ENCODE measurements at regions not wholly inside any gene's neighbourhood (a gene's known extent, or its start where the extent isn't known, plus 50 kb on each side); places are given as distances from the start of the nearest gene placed in this dataset.

GRCh38 chr1:88075813-88076212, 608.3 kb upstream of the PKN2 start:
- DNase-seq (ENCODE audit: low read depth in 4 of 4, low spot score in 2 of 4) = no peak

DNA sequence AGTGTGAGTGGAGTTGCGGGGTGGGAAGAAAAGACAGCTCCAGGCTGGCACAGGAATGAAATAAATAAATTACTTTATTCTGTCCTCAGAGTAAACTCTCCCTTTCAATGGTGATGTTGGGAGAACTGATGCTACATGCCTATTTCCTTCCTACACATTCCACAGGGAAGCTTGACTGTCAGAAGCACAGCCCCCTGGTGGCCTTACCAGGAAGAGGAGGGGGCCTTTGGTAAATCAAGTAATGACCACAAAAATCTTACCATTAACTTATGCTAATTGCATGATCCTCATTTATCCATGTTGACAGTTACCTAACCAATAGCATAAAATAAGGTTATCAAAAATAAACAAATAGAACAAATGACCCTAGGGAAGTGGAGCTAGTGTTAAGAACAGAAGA, 605.0 kb upstream of the PKN2 start:
- no peak for DNase-seq (ENCODE audit: low read depth in 4 of 4, low spot score in 2 of 4)

DNA sequence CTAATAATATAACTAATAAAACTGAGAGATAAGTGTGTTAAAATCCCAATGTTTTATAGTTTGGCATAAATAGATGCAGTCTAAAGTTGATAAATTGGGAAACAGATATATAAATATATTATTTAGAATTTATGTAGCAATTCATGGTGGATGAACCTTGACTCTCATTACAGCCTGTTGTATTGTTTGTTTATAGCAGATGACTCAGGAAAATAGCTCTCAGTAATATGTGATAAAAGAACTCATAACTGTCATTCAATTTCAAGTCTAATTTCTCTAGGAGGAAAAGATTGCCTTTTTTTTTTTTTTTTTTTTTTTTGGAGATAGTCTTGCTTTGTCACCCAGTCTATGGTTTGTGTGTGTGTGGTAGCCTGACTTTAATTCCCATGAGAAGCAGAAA, 603.2 kb upstream of the PKN2 start:
- DNase-seq (ENCODE audit: low read depth in 4 of 4, low spot score in 2 of 4) = no peak

- no peak for DNase-seq (ENCODE audit: low read depth in 4 of 4, low spot score in 2 of 4)
These were observed 595.6 kb upstream of the PKN2 start for GRCh38 chr1:88088481-88088880.

DNA sequence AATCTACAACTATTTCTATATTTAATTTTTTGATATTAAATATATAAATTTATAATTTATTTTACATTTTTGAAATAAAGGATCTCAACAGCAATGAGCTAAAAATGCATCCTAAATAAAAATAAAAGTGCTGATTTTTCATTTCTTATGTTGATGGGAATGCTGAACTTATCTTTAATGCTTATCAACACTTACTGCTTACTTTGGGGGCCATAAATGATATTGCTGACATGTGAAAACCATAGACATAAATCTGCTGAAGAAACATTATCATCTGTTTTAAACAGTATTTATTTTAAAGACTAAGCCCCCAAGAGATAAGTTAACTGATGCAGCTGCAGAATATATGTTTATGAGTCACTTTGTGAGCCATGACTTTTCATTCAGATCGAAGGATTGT, 594.1 kb upstream of the PKN2 start:
- DNase-seq (ENCODE audit: low read depth in 4 of 4, low spot score in 2 of 4) = no peak

- no peak for DNase-seq (ENCODE audit: low read depth in 4 of 4, low spot score in 2 of 4)
These were observed 585.2 kb upstream of the PKN2 start for GRCh38 chr1:88098881-88099280.

- DNase-seq (ENCODE audit: low read depth in 4 of 4, low spot score in 2 of 4) = no peak
These were observed 583.0 kb upstream of the PKN2 start for GRCh38 chr1:88101041-88101440.

- DNase-seq (ENCODE audit: low read depth in 4 of 4, low spot score in 2 of 4) = no peak
These were observed 579.8 kb upstream of the PKN2 start for GRCh38 chr1:88104236-88104635.

DNA sequence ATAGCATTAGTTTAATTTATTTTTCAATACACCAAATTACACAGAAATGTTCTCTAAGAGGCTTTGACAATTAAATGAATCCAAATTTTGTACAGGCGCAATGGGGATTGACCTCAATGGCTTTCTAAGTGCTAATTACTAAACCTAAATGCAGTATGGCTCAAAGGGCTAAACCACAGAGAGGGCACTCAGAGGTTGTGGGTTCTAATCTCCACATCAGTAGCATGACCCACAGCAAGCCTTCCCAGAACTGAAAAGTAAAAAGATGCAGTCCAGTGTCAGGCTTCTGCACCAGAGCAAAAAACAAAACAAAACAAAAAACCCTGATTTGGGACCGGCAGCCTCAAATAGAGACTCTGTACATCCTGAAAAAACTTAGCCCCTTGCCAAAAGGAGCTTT, 579.2 kb upstream of the PKN2 start:
- DNase-seq (ENCODE audit: low read depth in 4 of 4, low spot score in 2 of 4) = no peak

GRCh38 chr1:88111816-88112215, 572.3 kb upstream of the PKN2 start:
- no peak for DNase-seq (ENCODE audit: low read depth in 4 of 4, low spot score in 2 of 4)

DNA sequence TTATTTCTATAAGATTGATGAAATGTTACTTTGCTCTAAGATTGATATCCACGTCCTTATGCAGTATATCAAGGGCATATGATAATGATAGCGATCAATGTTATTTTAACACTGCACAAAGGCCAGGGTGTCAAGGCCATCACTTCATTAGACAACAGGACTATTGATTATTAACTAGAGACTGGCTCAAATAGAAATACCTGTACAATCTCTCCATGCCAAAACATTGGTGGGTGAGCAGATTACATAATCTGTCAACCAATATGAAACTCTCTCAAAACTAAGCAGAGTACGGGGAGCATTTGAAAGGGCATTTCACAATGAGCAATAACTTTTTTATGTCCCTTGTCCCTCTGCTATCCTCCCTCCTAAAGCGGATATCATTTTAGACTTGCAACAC, 566.5 kb upstream of the PKN2 start:
- no peak for DNase-seq (ENCODE audit: low read depth in 4 of 4, low spot score in 2 of 4)

- no peak for DNase-seq (ENCODE audit: low read depth in 4 of 4, low spot score in 2 of 4)
These were observed 565.8 kb upstream of the PKN2 start for GRCh38 chr1:88118176-88118845.

GRCh38 chr1:88124614-88125013, 559.5 kb upstream of the PKN2 start:
- no peak for DNase-seq (ENCODE audit: low read depth in 4 of 4, low spot score in 2 of 4)

DNA sequence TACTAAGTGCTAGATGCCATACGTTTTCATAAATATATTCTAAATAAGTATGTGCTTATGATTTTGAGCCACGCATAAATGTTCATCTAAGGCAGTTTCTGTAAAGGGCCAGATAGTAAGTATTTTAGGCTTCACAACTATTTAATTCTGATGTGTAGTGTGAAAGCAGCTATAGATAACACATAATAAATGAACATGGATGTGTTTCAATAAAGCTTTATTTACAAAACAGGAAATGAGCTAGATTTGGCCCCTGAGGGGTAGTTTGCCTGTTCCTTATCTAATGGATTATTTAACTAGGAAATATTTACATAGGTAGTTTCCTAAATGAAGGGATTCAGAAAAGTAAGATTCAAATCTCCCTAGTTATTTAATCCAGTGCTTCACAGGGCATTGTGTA, 557.6 kb upstream of the PKN2 start:
- DNase-seq (ENCODE audit: low read depth in 4 of 4, low spot score in 2 of 4) = no peak

GRCh38 chr1:88133991-88134390, 550.1 kb upstream of the PKN2 start:
- no peak for DNase-seq (ENCODE audit: low read depth in 4 of 4, low spot score in 2 of 4)

DNA sequence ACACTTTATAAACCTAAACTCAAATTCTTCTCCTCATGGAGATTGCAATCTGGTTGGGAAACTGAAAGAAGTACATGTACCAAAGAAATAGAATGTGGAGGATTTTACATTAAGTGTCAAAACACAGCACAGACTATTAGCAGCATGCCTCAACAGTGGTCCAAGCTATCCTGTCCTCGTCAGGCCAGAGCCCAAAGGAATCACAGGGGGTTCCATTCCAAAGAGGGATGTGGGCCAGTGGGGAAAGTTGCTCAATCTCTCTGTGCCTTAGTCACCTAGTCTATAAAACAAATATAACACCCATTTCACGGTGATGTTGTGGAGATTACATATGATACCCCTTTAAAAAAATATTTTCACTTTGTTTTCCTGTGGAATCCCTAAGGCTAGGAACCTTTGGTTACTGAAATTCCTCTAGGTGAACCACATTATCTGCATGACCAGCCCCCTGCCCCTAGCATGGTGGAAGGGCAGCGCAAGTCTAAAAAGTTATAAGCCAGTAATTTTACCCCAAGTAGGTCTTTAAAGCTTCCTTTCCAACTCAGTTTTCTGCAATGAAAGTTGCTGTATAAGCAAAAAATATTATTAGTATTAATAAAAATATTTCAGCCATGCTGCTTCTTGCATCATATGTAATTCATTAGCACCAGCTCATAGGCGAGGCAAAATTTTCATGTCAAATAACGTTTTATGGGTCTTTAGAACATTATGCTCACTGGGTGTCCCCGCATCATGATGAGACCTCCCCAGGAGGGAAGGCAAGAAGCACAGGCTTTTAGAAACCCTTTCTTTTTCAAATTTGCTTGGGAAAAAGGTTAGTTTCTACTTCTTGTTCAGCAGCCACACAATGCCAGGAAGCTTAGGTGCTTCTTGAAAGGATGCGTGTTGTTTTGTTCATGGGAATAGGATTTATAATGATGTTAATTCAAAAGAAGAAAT, 548.8 kb upstream of the PKN2 start:
- DNase-seq (ENCODE audit: low read depth in 4 of 4, low spot score in 2 of 4) = no peak

DNA sequence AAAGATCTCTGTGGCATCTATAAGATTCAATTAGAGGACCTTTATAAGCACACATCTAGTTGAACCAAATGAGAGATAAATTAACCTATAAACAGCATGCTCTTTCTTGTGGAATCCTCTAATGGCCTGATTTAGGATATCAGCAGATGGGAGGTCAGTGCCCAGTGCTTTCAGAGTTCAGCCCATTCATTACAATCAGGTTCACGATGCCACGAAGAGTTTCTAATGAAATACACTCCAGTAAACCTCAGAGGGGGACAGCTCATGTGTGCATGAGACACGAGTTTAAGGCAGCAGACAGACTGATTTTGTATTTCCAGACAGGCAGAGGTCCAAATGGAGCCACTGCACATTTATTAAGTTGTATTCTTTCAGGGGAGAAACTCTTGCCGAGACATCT, 544.4 kb upstream of the PKN2 start:
- DNase-seq (ENCODE audit: low read depth in 4 of 4, low spot score in 2 of 4) = no peak

- no peak for DNase-seq (ENCODE audit: low read depth in 4 of 4, low spot score in 2 of 4)
These were observed 543.7 kb upstream of the PKN2 start for GRCh38 chr1:88140325-88140724.

DNA sequence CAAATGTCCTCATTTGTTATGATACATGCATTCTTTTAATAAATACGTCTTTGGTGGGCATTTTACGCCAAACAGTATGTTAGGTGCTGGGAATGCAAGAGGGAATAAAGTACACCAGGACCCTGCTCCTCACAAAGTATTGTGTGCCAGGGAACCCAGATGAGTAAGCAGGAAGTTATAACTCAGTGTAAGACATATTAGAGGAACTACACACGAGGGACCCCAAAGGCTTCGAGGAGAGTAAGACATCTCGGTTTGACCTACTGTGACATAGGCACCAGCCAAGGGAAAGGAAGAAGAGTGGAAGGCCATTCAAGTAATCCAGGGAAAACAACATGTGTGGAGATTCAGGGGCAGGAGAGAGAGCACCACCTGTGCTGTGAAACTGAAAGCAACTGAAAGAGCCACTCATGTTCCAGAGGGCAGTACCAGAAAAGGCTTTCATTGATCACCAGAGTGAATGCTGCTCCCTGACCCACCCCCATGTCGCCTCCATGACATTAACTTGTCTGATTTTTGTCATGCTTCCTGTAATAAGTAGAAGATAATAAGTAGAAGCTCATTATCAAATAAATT, 542.5 kb upstream of the PKN2 start:
- DNase-seq (ENCODE audit: low read depth in 4 of 4, low spot score in 2 of 4) = no peak

DNA sequence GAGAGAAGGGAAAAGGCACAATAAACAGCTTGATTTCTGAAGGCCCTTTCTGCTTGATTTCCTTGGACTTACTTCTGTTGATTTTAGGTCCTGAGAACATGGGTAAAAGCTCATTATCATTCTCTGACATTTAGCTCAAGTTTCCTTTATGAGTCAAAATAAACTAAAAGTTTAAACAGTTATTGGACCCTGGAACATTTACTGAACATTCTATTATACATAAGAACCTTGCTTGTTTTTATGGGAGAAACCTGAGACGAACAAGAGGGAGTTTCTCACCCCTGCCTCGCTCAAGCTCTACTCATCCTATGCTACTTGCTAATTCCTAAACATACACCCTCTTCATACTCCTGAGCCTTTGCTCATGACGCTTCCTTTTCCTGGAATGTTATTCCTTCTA, 538.3 kb upstream of the PKN2 start:
- no peak for DNase-seq (ENCODE audit: low read depth in 4 of 4, low spot score in 2 of 4)

DNA sequence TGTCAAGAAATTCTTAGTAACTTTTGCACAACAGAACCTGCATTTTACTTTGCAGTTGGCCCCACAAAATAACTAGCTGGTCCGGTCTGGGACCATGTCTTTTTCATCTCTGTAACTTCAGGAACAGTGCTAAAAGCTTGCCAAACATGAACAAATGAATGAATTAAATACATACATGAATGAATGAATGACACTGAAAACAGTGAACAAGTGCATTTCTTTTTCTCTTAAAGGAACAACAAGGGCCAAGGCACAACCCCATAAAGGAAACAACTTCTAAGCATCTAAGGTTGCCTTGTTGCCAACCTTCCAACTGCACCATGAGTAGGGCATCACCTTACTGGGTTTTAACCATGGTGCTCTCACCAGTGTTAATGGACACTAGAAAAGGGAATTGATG, 534.4 kb upstream of the PKN2 start:
- DNase-seq (ENCODE audit: low read depth in 4 of 4, low spot score in 2 of 4) = no peak

DNA sequence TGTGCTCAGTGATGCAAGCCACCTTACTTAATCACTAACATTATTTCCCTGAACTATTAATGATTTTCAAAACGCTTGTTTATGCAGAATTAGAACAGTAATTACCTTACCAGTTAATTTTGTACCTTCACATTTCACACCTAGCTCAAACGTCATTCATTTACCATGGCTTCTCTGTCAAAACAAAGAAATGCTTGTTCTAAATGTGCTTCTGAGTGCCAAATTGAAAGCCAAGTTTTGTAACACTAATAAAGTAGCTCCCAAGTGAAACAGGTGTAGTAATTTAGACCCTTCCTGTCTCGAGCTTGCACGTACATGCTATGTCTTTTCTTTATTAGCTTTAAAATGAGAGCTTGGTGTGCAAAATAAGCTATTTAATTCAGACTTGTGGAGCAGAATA, 533.7 kb upstream of the PKN2 start:
- DNase-seq (ENCODE audit: low read depth in 4 of 4, low spot score in 2 of 4) = peak in 1 of 4 donors; percentile 19

All from left renal cortex interstitium (tissue), 4 donors.